AG04449 (cell line): ENCODE measurements at regions not wholly inside any gene's neighbourhood (a gene's known extent, or its start where the extent isn't known, plus 50 kb on each side); places are given as distances from the start of the nearest gene placed in this dataset.

Experiments used
- CTCF ChIA-PET: fragments of 350-600 bp; formaldehyde crosslinking; extraction: SDS; loops from one replicate; lab custom pipeline; 2021; ENCODE audit warnings: antibody characterized with exemption; lab: Yijun Ruan, JAX
- POLR2A ChIA-PET: fragments of 400-600, 350-600 bp; formaldehyde crosslinking; extraction: SDS; loops from one replicate; lab custom pipeline; 2020; ENCODE audit warnings: antibody characterized with exemption, inconsistent platforms; lab: Yijun Ruan, JAX
- DNase-seq: peaks from one replicate; pipeline ENCODE4 v3.0.0-alpha.2; 2010; ENCODE audit warnings: low read depth, low spot score
- H3K4me3 ChIP-seq: 2 replicates; pipeline ENCODE4 v1.5.1; 2011; ENCODE audit warnings: low read depth, mild to moderate bottlenecking, control low read depth, low read length
- CTCF ChIP-seq: IDR thresholded peaks from one replicate; pipeline ENCODE4 v1.5.1; 2011; ENCODE audit warnings: mild to moderate bottlenecking, moderate library complexity, low read length, control low read depth, inconsistent platforms; ENCODE audit not compliant: insufficient read depth; ENCODE audit errors: missing control alignments

DNA sequence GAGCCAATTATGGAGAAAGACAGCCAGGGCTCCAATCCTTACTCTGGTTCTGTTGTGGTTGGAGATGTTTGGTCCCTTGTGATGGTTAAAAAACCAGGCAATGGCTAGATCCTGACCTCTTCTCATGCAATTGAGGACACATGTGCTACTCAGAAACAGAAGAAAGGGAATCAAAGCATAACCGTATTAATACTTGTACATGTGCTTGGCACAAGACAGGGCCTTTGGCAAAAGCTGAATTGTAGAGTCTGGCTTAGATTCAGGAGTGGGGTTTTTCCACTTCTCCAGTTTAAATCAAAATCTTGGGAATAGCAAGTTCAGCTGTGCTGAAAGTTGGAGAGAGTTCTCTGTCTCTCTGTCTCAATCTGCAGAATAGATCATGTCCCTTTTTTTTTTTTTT, 80.1 kb upstream of the E2F8 start:
- no peak overlapping the region for H3K4me3 ChIP-seq
- no peak for DNase-seq
- ChIA-PET CTCF (interaction anchor here (1.2 kb wide), 1 partner anchor 9 kb away, joined by 4 read pairs; no protein-coding TSS in a partner anchor), POLR2A (no interaction called here)
- TF ChIP-seq CTCF: no peak

DNA sequence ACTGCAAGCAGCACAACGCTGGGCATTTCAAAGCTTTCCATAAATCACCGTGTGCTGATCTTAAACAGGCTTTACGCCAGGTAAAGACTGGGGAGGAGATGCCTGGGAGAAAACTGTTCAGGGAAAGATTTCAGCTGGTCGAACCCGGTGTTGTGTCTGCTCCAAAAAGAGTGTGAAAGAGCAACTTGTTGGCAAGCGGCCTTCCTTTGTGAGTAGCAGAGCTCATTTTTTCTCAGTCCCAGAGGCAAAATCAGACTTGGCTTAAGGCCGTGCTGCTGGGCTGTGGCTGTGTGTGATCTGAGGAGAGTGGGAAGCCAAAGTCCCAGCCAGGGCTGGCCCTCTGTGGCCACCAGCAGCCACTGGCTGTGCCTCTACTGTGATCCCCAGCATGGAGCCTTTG, 75.7 kb upstream of the E2F8 start:
- TF ChIP-seq CTCF: no peak
- CTCF ChIA-PET: interaction anchor here (1.0 to 1.6 kb wide), 2 partner anchors 10 to 237 kb away, joined by 4 to 9 read pairs; no protein-coding TSS in a partner anchor
- H3K4me3 ChIP-seq: no peak overlapping the region
- POLR2A ChIA-PET: no interaction called here
- no peak for DNase-seq

GRCh38 chr11:19315511-19315910, 74.8 kb upstream of the E2F8 start:
- ChIA-PET CTCF (interaction anchor here (1.6 to 1.9 kb wide), 2 partner anchors 238 to 245 kb away, joined by 6 to 9 read pairs; no protein-coding TSS in a partner anchor), POLR2A (no interaction called here)
- TF ChIP-seq CTCF: no peak

DNA sequence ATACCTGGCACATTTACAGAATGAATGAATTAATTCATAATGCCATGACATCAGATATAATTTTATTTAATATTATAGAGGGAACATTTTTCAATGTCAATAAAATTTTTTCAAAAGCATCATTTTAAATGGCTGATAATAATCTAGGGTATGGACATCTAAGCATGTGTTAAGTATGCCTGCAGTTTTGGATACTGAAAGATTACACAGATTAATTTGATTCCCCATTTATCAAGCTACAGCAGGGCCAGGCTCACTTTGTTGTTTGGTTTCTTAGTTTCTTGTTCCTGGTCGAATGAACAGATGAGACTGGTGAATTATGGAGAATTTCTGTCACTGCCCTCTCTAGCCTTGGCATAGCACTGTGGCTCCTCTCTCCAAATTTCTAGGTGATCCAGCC, 72.4 kb upstream of the E2F8 start:
- no peak for DNase-seq
- TF ChIP-seq CTCF: no peak
- ChIA-PET CTCF (interaction anchor here (0.9 to 3.8 kb wide), 6 partner anchors 14 to 256 kb away, joined by 3 to 56 read pairs (median 6); no protein-coding TSS in a partner anchor), POLR2A (no interaction called here)
- no peak overlapping the region for H3K4me3 ChIP-seq

More at GRCh38 chr11:19315511-19315910, 74.8 kb upstream of the E2F8 start:
- H3K4me3 ChIP-seq: no peak overlapping the region
- no peak for DNase-seq

- DNase-seq: no peak
- H3K4me3 ChIP-seq: no peak overlapping the region
- POLR2A ChIA-PET: no interaction called here
- CTCF ChIA-PET: interaction anchor here (0.9 to 6.7 kb wide), 7 partner anchors 10 to 243 kb away, joined by 4 to 81 read pairs (median 4); no protein-coding TSS in a partner anchor
- peak; percentile 88 for TF ChIP-seq CTCF
Observed at GRCh38 chr11:19311308-19312030, 70.7 kb upstream of the E2F8 start.

DNA sequence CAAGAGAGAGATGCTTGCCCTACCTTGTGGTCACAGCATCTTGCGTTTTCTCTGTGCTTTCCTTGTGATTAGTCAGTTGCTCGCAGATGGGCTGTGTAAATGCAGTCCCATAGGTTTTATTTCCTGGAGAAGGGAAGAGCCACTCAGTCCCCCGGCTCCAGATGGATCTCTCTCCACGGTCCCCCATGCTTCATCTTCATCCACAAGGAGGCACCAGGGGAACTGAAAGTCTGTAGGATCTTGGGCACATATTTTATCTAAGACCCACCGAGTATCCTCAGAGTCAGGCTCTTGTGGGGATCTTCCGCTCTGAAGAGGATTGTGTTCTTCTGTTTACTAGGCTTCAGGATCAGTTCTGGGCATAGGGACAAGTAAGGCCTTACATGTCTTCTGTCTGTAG, 66.8 kb upstream of the E2F8 start:
- no peak for DNase-seq
- ChIA-PET POLR2A (no interaction called here), CTCF (interaction anchor here (1.6 to 6.7 kb wide), 3 partner anchors 19 to 247 kb away, joined by 6 to 81 read pairs (median 12); no protein-coding TSS in a partner anchor)
- no peak overlapping the region for H3K4me3 ChIP-seq
- no peak for TF ChIP-seq CTCF
